Activated naive CD8-positive, alpha-beta T cell (primary cell): ENCODE measurements at regions not wholly inside any gene's neighbourhood (a gene's known extent, or its start where the extent isn't known, plus 50 kb on each side); places are given as distances from the start of the nearest gene placed in this dataset.
A peak's percentile ranks its signal among the peaks of the same experiment; 100 is the strongest.

ENCODE experiments used
- H3K27ac Mint-ChIP-seq: one replicate; pipeline ENCODE4 v1.8.0; 2021; ENCODE audit warnings: mixed read lengths
- H3K27me3 Mint-ChIP-seq: one replicate; pipeline ENCODE4 v1.8.0; 2021; ENCODE audit warnings: mixed read lengths
- H3K36me3 Mint-ChIP-seq: one replicate; pipeline ENCODE4 v1.8.0; 2021; ENCODE audit warnings: mixed read lengths
- H3K4me1 Mint-ChIP-seq: one replicate; pipeline ENCODE4 v1.8.0; 2021; ENCODE audit warnings: low read depth, mixed read lengths
- H3K4me3 Mint-ChIP-seq: one replicate; pipeline ENCODE4 v1.8.0; 2021; ENCODE audit warnings: mild to moderate bottlenecking, mixed read lengths
- H3K9me3 Mint-ChIP-seq: one replicate; pipeline ENCODE4 v1.8.0; 2021; ENCODE audit warnings: low read depth, mixed read lengths

- Mint-ChIP-seq H3K4me1 (no peaks in the 10 kb centered on the region), H3K4me3 (no peak overlapping the region), H3K27me3 (no peaks in the 10 kb centered on the region), H3K36me3 (no peaks in the 10 kb centered on the region), H3K9me3 (no peaks in the 10 kb centered on the region), H3K27ac (no peak overlapping the region)
Measured at GRCh38 chr7:93048136-93048930, 69.4 kb downstream of the SAMD9 start.

GRCh38 chr7:93047514-93048099 is 70.2 kb downstream of the SAMD9 start:
- Mint-ChIP-seq H3K4me3 (no peak overlapping the region), H3K27me3 (no peaks in the 10 kb centered on the region), H3K36me3 (no peaks in the 10 kb centered on the region), H3K9me3 (no peaks in the 10 kb centered on the region), H3K27ac (no peak overlapping the region), H3K4me1 (no peaks in the 10 kb centered on the region)

GRCh38 chr7:93046641-93047040 is 71.1 kb downstream of the SAMD9 start:
- Mint-ChIP-seq H3K27me3 (no peaks in the 10 kb centered on the region), H3K4me3 (no peak overlapping the region), H3K27ac (no peak overlapping the region), H3K9me3 (no peaks in the 10 kb centered on the region), H3K36me3 (no peaks in the 10 kb centered on the region), H3K4me1 (no peaks in the 10 kb centered on the region)

GRCh38 chr7:93044147-93044810 is 73.5 kb downstream of the SAMD9 start:
- no peak overlapping the region for H3K27ac Mint-ChIP-seq
- H3K9me3 Mint-ChIP-seq = no peaks in the 10 kb centered on the region
- no peaks in the 10 kb centered on the region for H3K4me1 Mint-ChIP-seq
- no peaks in the 10 kb centered on the region for H3K36me3 Mint-ChIP-seq
- H3K27me3 Mint-ChIP-seq = no peaks in the 10 kb centered on the region
- no peak overlapping the region for H3K4me3 Mint-ChIP-seq

DNA sequence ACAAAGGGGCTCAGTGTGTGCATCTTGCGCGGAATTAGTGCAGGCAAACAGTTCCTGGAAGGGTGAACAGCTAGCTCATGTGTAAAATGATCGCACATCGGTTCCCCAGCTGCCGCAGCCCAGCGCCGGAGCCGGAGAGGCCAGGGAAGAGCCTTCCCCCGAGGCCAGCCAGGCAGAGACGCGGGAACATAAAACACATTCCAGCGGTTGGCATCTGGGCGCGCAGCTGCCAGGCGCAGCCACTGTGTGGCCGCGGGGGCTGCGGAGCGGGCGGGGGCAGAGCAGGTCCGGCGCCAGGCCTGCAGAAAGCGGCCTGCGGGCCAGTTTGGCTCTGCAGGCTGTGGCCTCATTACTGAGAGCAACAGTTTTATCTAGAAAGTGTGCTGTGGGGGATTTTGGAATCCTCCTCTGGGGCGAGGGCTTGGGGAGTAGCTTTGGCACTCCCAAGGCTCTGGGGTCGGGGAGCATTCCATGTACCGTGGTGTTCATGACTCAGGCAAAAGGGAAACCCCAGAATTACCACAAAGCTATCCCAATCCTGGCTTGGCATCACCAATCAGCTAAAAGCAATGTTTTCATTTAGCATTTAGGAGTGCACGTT is 74.3 kb downstream of the SAMD9 start:
- Mint-ChIP-seq H3K27me3 (no peaks in the 10 kb centered on the region), H3K4me1 (no peaks in the 10 kb centered on the region), H3K36me3 (no peaks in the 10 kb centered on the region), H3K4me3 (no peak overlapping the region), H3K9me3 (no peaks in the 10 kb centered on the region), H3K27ac (no peak overlapping the region)

DNA sequence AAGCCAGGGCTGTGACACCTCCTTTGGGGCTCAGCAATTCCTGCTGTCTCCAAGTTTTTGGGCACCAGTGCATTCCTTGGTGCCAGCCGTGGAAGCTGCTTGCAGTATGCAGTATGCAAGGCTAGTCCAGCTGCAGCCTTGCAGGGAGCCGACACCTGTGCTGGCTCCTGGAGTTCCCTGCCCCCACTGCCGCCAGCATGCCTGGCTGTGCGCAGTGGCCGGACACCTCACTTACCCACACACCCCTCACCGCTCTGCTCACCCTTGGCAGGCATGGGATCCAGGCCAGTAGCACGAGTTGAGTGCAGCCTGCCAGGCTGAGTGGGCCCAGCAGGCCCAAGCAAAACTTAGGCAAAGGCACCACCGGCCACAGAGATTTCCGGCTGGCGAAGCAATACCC is 77.4 kb downstream of the SAMD9 start:
- Mint-ChIP-seq H3K4me3 (no peak overlapping the region), H3K4me1 (peaks cover 17% of the 10 kb centered on the region), H3K36me3 (peaks cover 2% of the 10 kb centered on the region), H3K27ac (no peak overlapping the region), H3K9me3 (no peaks in the 10 kb centered on the region), H3K27me3 (no peaks in the 10 kb centered on the region)

DNA sequence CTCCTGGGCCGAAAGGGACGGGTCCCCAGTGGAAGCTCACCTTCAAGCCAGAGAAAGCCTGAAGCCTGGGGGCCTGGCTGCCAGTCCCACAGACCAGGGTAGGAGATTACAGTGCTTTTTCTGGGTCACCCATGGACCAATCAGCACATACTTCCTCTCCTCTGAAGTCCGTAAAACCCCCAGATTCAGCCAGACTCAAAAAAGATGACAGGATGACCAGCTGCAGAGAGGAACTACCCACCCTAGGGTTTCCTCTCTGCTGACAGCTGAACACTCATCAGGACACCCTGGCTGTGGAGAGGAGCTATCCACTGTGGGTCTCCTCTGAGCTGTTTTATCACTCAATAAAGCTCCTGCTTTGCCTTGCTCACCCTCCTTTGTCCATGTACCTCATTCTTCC is 78.0 kb downstream of the SAMD9 start:
- no peak overlapping the region for H3K4me3 Mint-ChIP-seq
- H3K27me3 Mint-ChIP-seq = no peaks in the 10 kb centered on the region
- H3K36me3 Mint-ChIP-seq = peaks cover 2% of the 10 kb centered on the region
- H3K9me3 Mint-ChIP-seq = no peaks in the 10 kb centered on the region
- peaks cover 17% of the 10 kb centered on the region for H3K4me1 Mint-ChIP-seq
- H3K27ac Mint-ChIP-seq = no peak overlapping the region

GRCh38 chr7:93039282-93039681 is 78.5 kb downstream of the SAMD9 start:
- no peak overlapping the region for H3K4me3 Mint-ChIP-seq
- H3K36me3 Mint-ChIP-seq = peaks cover 2% of the 10 kb centered on the region
- H3K27me3 Mint-ChIP-seq = no peaks in the 10 kb centered on the region
- H3K4me1 Mint-ChIP-seq = peaks cover 17% of the 10 kb centered on the region
- H3K27ac Mint-ChIP-seq = no peak overlapping the region
- H3K9me3 Mint-ChIP-seq = no peaks in the 10 kb centered on the region

DNA sequence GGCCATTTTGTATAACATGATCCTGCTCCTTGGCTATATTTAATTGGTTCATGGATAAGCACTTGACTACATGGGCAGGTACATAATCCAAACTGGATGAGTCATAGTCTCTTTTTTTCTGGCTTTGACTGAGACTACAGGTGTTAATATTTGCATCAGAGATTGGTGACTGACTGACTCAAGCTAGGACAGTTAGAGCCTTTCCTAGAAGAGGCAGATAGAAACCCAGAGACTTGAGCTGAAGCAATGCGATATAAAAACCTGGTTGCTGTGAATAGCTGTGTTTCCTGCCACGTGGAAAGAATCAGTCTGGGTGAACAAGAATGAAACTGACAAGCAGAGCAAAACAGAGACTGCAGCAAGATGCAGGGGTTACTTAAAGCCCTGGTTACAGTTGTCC is 81.0 kb downstream of the SAMD9 start:
- Mint-ChIP-seq H3K36me3 (peaks cover 3% of the 10 kb centered on the region), H3K4me3 (no peak overlapping the region), H3K9me3 (peaks cover 12% of the 10 kb centered on the region), H3K27me3 (no peaks in the 10 kb centered on the region), H3K4me1 (peaks cover 17% of the 10 kb centered on the region), H3K27ac (peak overlapping the region; percentile 72)

DNA sequence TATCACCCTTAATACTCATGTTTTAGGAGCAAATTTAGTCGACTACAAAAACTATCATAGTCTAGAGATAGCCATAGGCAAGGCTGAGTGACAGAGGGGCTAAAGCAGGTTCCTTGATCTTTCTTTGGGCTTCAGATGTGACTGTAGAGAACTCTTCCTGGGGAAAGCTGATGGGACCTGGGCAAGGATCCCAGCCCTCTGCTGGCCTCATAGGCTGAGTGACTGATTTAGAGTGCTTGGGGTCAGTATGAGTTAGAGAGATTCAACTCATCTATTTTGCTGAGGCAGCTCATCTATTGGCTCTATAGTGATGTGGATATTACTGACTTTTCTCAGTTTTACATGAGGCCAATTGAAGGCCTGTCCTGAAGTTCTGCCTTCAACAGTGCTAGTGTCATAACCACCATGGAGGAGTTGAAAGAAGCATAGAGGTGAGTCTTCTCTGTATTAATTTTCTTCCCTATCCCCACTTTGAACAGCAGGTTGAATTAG is 81.6 kb downstream of the SAMD9 start:
- Mint-ChIP-seq H3K36me3 (peaks cover 6% of the 10 kb centered on the region), H3K4me1 (peaks cover 17% of the 10 kb centered on the region), H3K9me3 (peaks cover 16% of the 10 kb centered on the region), H3K27ac (peak overlapping the region; percentile 72), H3K27me3 (no peaks in the 10 kb centered on the region), H3K4me3 (no peak overlapping the region)

GRCh38 chr7:93031795-93032194 is 86.0 kb downstream of the SAMD9 start:
- Mint-ChIP-seq H3K4me1 (peaks cover 7% of the 10 kb centered on the region), H3K36me3 (peaks cover 8% of the 10 kb centered on the region), H3K27ac (no peak overlapping the region), H3K9me3 (peaks cover 22% of the 10 kb centered on the region), H3K4me3 (no peak overlapping the region), H3K27me3 (no peaks in the 10 kb centered on the region)

DNA sequence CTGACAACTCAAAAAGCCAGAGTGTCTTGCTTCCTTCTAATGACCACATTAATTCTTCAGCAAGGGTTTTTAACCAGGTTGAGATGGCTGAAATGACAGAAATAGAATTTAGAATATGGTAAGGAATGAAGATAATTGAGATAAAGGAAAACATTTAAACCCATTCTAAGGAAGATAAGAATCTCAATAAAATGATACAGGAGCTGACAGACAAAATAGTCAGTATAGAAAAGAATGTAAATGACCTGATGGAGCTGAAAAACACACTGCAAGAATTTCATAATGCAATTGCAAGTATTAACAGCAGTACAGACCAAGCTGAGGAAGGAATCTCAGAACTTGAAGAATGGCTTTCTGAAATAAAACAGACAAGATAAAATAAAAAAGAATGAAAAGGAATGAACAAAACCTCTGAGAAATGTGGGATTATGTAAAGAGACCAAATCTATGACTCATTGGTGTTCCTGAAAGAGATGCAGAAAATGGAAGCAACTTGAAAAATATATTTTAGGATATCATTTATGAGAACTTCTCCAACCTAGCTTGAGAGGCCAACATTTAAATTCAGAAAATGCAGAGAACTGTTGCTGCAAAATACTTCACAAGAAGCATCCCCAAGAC is 87.1 kb downstream of the SAMD9 start:
- Mint-ChIP-seq H3K9me3 (peaks cover 22% of the 10 kb centered on the region), H3K36me3 (peaks cover 8% of the 10 kb centered on the region), H3K27me3 (no peaks in the 10 kb centered on the region), H3K27ac (no peak overlapping the region), H3K4me1 (no peaks in the 10 kb centered on the region), H3K4me3 (no peak overlapping the region)

GRCh38 chr7:93029056-93029455 is 88.7 kb downstream of the SAMD9 start:
- Mint-ChIP-seq H3K36me3 (peaks cover 6% of the 10 kb centered on the region), H3K9me3 (peaks cover 22% of the 10 kb centered on the region), H3K27me3 (no peaks in the 10 kb centered on the region), H3K4me1 (no peaks in the 10 kb centered on the region), H3K4me3 (no peak overlapping the region), H3K27ac (no peak overlapping the region)

GRCh38 chr7:93028610-93029009 is 89.2 kb downstream of the SAMD9 start:
- H3K4me3 Mint-ChIP-seq = no peak overlapping the region
- H3K27ac Mint-ChIP-seq = no peak overlapping the region
- no peaks in the 10 kb centered on the region for H3K27me3 Mint-ChIP-seq
- H3K4me1 Mint-ChIP-seq = no peaks in the 10 kb centered on the region
- peaks cover 22% of the 10 kb centered on the region for H3K9me3 Mint-ChIP-seq
- peaks cover 6% of the 10 kb centered on the region for H3K36me3 Mint-ChIP-seq

DNA sequence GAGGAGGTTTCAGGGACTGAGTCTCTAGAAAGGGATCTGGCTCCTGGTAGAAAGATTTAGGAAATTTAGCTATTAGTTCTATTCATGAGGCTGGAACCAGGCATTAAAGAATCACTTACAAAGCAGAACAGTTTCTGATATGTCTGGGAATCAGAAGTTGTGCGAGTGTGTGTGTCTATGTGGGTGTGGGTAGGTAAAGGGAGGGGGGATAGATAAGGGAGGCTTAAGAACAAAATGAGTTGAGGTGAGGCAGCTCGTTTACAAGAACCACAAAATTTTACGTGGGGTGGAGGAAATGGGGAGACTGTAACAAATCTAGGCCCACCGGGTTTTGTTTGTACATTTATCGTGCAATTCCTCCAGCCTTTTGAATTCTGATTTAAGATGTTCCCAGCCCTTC is 90.7 kb downstream of the SAMD9 start:
- Mint-ChIP-seq H3K27me3 (no peaks in the 10 kb centered on the region), H3K4me3 (no peak overlapping the region), H3K27ac (no peak overlapping the region), H3K9me3 (peaks cover 10% of the 10 kb centered on the region), H3K4me1 (no peaks in the 10 kb centered on the region), H3K36me3 (peaks cover 6% of the 10 kb centered on the region)
